ENCODE measurements at regions not wholly inside any gene's neighbourhood (a gene's known extent, or its start where the extent isn't known, plus 50 kb on each side); places are given as distances from the start of the nearest gene placed in this dataset.
"Not testable (repeated sequence)": the region's sequence is repeated elsewhere in the genome, so short reads cannot be mapped to it uniquely, and the experiment has no call there.

DNA sequence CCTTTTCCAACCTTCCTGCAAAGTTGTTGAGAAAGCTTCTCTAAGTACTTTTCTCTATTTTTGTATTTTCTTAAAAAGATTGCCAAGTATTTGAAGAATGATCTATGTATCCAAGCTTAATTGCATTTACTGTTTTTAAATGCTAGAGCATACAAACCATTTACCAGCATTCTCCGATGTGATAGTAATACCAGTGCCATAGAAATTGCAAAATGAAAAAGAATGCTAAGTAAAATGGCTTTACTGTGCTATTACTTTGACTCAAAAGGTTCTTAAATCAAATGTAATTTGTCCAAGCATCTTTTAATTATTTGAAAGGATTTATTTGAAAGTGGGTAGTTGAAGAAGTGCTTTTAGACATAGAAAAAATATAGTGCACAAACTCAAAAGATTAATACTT, 1183.2 kb downstream of the RAPGEF2 start:
- no peak for DNase-seq (ENCODE audit: low read depth in 2 of 3, low spot score in 2 of 3)

DNA sequence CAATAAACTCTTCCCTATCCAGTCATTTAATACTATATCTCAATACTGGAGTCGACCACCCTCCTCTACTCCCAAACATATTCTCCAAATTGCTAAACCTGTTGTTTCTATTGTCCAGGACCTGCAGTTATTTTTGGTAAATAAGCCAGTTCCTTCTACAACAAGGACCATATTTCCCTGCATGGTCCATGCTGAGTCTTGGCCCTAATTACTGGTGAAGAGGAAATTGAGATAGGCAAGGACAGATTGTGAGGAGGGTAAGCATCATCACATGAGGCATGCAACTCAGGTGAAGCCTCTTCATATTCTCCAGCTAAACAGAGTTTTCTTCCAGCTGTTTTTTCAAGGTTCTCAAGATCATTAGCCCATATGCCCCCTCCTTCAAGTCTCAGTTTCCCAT, 1193.6 kb downstream of the RAPGEF2 start:
- no peak for DNase-seq (ENCODE audit: low read depth in 2 of 3, low spot score in 2 of 3)

- no peak for DNase-seq (ENCODE audit: low read depth in 2 of 3, low spot score in 2 of 3)
These were observed 1196.3 kb downstream of the RAPGEF2 start for GRCh38 chr4:160299177-160299576.

- DNase-seq (ENCODE audit: low read depth in 2 of 3, low spot score in 2 of 3): no peak
These were observed 1196.7 kb downstream of the RAPGEF2 start for GRCh38 chr4:160299608-160300007.

- DNase-seq (ENCODE audit: low read depth in 2 of 3, low spot score in 2 of 3): no peak
These were observed 1213.2 kb downstream of the RAPGEF2 start for GRCh38 chr4:160316036-160316435.

GRCh38 chr4:160318567-160319220, 1215.8 kb downstream of the RAPGEF2 start:
- DNase-seq (ENCODE audit: low read depth in 2 of 3, low spot score in 2 of 3): no peak

DNA sequence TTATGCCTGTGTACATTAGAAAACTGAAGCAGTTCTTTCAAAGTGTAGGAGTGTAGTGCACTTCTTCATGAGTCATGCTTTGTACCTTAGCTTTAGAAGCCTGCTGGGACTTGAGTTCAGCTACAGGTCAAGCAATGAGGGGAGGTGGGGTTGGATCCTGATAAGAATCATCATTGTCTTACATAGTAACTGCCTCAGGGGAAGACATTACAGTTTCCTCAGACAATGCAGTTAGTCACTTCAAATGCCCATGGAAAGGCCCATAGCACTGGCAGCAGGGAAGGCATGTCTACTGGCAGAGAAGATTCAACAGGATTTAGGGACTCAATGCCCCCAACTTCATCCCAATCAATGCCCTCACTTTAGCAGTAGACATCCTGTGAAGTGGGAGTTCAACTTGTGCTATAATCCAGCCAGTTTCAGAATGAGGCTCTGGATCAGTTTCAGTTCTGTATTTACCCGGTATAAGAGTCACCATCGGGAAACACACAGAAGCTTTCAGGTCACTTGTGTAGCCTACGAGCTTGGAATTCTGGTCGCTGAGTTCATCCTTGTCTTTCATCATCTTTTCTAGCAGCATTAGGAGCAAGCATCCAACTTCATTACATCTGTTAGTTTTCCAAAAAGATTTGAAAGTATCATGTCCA, 1216.5 kb downstream of the RAPGEF2 start:
- no peak for DNase-seq (ENCODE audit: low read depth in 2 of 3, low spot score in 2 of 3)

- DNase-seq (ENCODE audit: low read depth in 2 of 3, low spot score in 2 of 3): no peak
These were observed 1217.0 kb downstream of the RAPGEF2 start for GRCh38 chr4:160319868-160320260.

DNA sequence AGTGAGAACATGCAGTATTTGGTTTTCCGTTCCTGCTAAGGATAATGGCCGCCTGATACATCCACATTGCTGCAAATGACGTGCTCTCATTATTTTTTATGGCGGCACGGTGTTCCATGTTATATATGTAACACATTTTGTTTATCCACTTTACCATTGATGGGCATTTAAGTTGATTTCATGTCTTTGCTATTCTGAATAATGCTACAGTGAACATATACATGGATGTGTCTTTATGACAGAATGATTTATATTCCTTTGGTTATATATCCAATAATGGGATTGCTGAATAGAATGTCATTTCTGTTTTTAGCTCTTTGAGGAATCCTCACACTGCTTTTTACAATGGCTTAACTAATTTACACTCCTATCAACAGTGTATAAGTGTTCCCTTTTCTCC, 1223.2 kb downstream of the RAPGEF2 start:
- no peak for DNase-seq (ENCODE audit: low read depth in 2 of 3, low spot score in 2 of 3)

GRCh38 chr4:160347197-160347596, 1244.3 kb downstream of the RAPGEF2 start:
- no peak for DNase-seq (ENCODE audit: low read depth in 2 of 3, low spot score in 2 of 3)

DNA sequence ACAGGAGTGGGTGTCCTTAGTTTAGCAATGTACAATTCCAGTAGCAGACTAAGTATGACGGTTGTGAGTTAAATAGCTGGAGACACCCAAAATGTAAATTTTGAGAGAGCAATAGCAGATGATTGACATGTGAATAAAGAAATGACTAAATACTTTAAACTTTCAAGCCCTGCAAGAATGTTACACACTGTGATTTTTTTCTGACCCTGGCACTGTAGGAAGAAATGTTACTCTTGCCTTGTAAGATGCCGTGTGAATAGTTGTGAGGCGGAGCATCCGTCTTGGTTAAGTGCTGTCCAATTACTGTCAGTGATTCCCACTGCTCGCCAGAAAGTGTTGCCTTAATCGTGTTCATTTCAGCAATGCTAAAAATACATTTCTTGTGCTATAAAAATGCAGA, 1248.1 kb downstream of the RAPGEF2 start:
- no peak for DNase-seq (ENCODE audit: low read depth in 2 of 3, low spot score in 2 of 3)

GRCh38 chr4:160352637-160353036, 1249.8 kb downstream of the RAPGEF2 start:
- DNase-seq (ENCODE audit: low read depth in 2 of 3, low spot score in 2 of 3): no peak

GRCh38 chr4:160353548-160353947, 1250.7 kb downstream of the RAPGEF2 start:
- DNase-seq (ENCODE audit: low read depth in 2 of 3, low spot score in 2 of 3): no peak

DNA sequence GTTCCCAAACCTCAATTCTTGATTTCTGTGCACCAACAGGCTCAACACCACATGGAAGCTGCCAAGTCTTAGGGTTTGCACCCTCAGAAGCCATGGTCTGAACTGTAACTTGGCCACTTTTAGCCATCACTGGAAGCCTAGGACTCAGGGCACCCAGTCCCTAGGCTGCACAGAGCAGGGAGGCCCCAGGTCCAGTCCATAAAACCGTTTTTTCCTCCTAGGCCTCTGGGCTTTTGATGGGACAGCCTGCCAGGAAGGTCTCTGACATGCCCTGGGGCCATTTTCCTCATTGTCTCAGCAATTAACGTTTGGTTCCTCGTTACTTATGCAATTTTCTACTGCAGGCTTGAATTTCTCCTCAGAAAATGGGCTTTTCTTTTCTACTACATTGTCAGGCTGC, 1259.6 kb downstream of the RAPGEF2 start:
- no peak for DNase-seq (ENCODE audit: low read depth in 2 of 3, low spot score in 2 of 3)

GRCh38 chr4:160364217-160364616, 1261.3 kb downstream of the RAPGEF2 start:
- DNase-seq (ENCODE audit: low read depth in 2 of 3, low spot score in 2 of 3): no peak

- DNase-seq (ENCODE audit: low read depth in 2 of 3, low spot score in 2 of 3): not testable (repeated sequence)
These were observed 1261.8 kb downstream of the RAPGEF2 start for GRCh38 chr4:160364665-160365064.

GRCh38 chr4:160365383-160365782, 1262.5 kb downstream of the RAPGEF2 start:
- not testable (repeated sequence) for DNase-seq (ENCODE audit: low read depth in 2 of 3, low spot score in 2 of 3)

GRCh38 chr4:160370046-160370445, 1267.2 kb downstream of the RAPGEF2 start:
- no peak for DNase-seq (ENCODE audit: low read depth in 2 of 3, low spot score in 2 of 3)

GRCh38 chr4:160371446-160371845, 1268.6 kb downstream of the RAPGEF2 start:
- no peak for DNase-seq (ENCODE audit: low read depth in 2 of 3, low spot score in 2 of 3)

GRCh38 chr4:160372390-160372789, 1269.5 kb downstream of the RAPGEF2 start:
- DNase-seq (ENCODE audit: low read depth in 2 of 3, low spot score in 2 of 3): no peak

DNA sequence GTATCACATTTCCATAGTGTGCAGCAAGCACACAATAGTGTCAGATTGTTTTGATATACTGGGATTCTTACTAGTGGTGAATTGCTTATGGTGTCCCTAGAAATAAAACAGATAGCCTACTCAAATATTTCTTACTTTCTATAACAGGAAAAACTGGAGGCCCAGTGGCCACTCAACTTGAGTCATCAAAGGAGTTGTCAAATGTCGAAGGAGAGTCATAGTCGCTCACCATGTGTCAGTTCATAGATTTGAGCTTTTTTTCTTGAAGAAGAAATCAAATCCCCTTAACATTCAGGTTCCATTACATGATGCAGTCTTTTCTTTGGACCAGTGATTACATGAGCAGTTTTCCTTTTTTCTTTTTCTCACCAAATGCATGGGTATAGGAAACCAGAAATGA, 1271.0 kb downstream of the RAPGEF2 start:
- no peak for DNase-seq (ENCODE audit: low read depth in 2 of 3, low spot score in 2 of 3)

GRCh38 chr4:160375772-160376452, 1273.0 kb downstream of the RAPGEF2 start:
- DNase-seq (ENCODE audit: low read depth in 2 of 3, low spot score in 2 of 3): no peak
